SK-N-SH treated with all-trans-retinoic acid at 6 μM for 48 hours (cell line): ENCODE measurements at regions not wholly inside any gene's neighbourhood (a gene's known extent, or its start where the extent isn't known, plus 50 kb on each side); places are given as distances from the start of the nearest gene placed in this dataset.

Source experiments
- GLIS3 ChIP-seq: fragments of 250-450 bp; sonication (Bioruptor Pico); IDR thresholded peaks from 2 replicates; pipeline ENCODE4 v1.5.0; 2020; ENCODE audit warnings: mild to moderate bottlenecking, moderate library complexity
- SNAI2 ChIP-seq: fragments of 250-450 bp; sonication (Bioruptor Pico); IDR thresholded peaks from 2 replicates; pipeline ENCODE4 v1.5.0; 2020; ENCODE audit warnings: mild to moderate bottlenecking, moderate library complexity
- TF ChIP-seq, protein P1 (sequence below): fragments of 250-450 bp; sonication (Bioruptor Pico); IDR thresholded peaks from 2 replicates; pipeline ENCODE4 v1.5.0; 2020; ENCODE audit warnings: mild to moderate bottlenecking, moderate library complexity

DNA sequence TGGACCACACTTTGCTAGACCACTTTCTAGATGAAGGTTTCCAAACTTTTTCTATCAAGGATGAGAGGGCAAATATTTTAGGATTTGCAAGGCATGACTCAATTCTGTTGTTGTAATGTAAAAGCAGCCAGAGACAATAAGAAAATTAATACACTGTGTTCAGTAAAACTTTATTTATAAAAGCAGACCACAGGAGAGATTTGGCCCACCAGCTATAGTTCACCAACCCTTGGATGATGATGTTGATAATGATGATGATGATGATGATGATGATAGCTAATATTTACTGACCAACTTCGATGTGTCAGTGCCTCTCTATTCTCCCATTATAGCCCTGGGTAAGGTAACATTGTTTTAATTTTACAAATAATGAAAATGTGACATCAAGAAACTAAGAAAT is 156.5 kb downstream of the BTG1 start:
- TF ChIP-seq, protein P1, sequence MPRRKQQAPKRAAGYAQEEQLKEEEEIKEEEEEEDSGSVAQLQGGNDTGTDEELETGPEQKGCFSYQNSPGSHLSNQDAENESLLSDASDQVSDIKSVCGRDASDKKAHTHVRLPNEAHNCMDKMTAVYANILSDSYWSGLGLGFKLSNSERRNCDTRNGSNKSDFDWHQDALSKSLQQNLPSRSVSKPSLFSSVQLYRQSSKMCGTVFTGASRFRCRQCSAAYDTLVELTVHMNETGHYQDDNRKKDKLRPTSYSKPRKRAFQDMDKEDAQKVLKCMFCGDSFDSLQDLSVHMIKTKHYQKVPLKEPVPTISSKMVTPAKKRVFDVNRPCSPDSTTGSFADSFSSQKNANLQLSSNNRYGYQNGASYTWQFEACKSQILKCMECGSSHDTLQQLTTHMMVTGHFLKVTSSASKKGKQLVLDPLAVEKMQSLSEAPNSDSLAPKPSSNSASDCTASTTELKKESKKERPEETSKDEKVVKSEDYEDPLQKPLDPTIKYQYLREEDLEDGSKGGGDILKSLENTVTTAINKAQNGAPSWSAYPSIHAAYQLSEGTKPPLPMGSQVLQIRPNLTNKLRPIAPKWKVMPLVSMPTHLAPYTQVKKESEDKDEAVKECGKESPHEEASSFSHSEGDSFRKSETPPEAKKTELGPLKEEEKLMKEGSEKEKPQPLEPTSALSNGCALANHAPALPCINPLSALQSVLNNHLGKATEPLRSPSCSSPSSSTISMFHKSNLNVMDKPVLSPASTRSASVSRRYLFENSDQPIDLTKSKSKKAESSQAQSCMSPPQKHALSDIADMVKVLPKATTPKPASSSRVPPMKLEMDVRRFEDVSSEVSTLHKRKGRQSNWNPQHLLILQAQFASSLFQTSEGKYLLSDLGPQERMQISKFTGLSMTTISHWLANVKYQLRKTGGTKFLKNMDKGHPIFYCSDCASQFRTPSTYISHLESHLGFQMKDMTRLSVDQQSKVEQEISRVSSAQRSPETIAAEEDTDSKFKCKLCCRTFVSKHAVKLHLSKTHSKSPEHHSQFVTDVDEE (CRISPR knock-in tag) = no peak
- TF ChIP-seq SNAI2 (CRISPR knock-in tag) = no peak
- TF ChIP-seq GLIS3 (CRISPR knock-in tag) = no peak
